K562 (cell line): ENCODE measurements at regions not wholly inside any gene's neighbourhood (a gene's known extent, or its start where the extent isn't known, plus 50 kb on each side); places are given as distances from the start of the nearest gene placed in this dataset.
A peak's percentile ranks its signal among the peaks of the same experiment; 100 is the strongest.

Experiments used
- ARID1B ChIP-seq: fragments of 450-650 bp; IDR thresholded peaks from 2 replicates; pipeline ENCODE4 v1.6.1; 2016; ENCODE audit warnings: antibody characterized with exemption, mild to moderate bottlenecking, inconsistent platforms
- CREM ChIP-seq: IDR thresholded peaks from 2 replicates; pipeline ENCODE4 v1.6.1; 2014; ENCODE audit warnings: antibody characterized with exemption, low read depth
- ETV5 ChIP-seq: sonication (generic); formaldehyde crosslinking; IDR thresholded peaks from 2 replicates; pipeline ENCODE4 v1.4.0; 2020; ENCODE audit warnings: low read depth, mild to moderate bottlenecking, missing genetic modification reagents
- GTF2E2 ChIP-seq: fragments of 200-800 bp; sonication (Bioruptor generic); IDR thresholded peaks from 2 replicates; pipeline ENCODE4 v1.6.1; 2016; ENCODE audit warnings: missing genetic modification characterization, missing compliant biosample characterization
- JUND ChIP-seq, 2 experiments: IDR thresholded peaks; 2 replicates in 1 of 2; 3 replicates in 1 of 2; pipeline ENCODE4 v1.6.1; 2011; ENCODE audit warnings: borderline replicate concordance in 2 of 2, low read depth in 2 of 2, low read length in 2 of 2, improper control_type of control experiment in 1 of 2, missing biosample characterization in 1 of 2, missing genetic modification characterization in 1 of 2, missing genetic modification reagents in 1 of 2
- NCOA1 ChIP-seq: fragments of 450-650 bp; IDR thresholded peaks from 2 replicates; pipeline ENCODE4 v1.6.1; 2016; ENCODE audit warnings: low read depth
- POLR2AphosphoS5 ChIP-seq: IDR thresholded peaks from 2 replicates; pipeline ENCODE4 v1.6.1; 2011; ENCODE audit warnings: mild to moderate bottlenecking, low read depth, low read length, moderate library complexity; ENCODE audit not compliant: control insufficient read depth, insufficient read depth
- ZNF239 ChIP-seq: fragments of 250-450 bp; sonication (Bioruptor Pico); IDR thresholded peaks from 2 replicates; pipeline ENCODE4 v1.4.0; 2020; ENCODE audit warnings: mild to moderate bottlenecking
- TF ChIP-seq, protein P1 (sequence below): fragments of 450-650 bp; IDR thresholded peaks from 2 replicates; pipeline ENCODE4 v1.6.1; 2016; ENCODE audit warnings: mild to moderate bottlenecking, moderate library complexity
- TF ChIP-seq, protein P2 (sequence below): fragments of 450-650 bp; formaldehyde crosslinking; IDR thresholded peaks from 2 replicates; pipeline ENCODE4 v1.4.0; 2022; ENCODE audit warnings: missing genetic modification characterization
- TF ChIP-seq, protein P3 (sequence below): fragments of 250-450 bp; sonication (Bioruptor Pico); IDR thresholded peaks from 2 replicates; pipeline ENCODE4 v1.5.0; 2020; ENCODE audit warnings: mild to moderate bottlenecking, borderline replicate concordance

DNA sequence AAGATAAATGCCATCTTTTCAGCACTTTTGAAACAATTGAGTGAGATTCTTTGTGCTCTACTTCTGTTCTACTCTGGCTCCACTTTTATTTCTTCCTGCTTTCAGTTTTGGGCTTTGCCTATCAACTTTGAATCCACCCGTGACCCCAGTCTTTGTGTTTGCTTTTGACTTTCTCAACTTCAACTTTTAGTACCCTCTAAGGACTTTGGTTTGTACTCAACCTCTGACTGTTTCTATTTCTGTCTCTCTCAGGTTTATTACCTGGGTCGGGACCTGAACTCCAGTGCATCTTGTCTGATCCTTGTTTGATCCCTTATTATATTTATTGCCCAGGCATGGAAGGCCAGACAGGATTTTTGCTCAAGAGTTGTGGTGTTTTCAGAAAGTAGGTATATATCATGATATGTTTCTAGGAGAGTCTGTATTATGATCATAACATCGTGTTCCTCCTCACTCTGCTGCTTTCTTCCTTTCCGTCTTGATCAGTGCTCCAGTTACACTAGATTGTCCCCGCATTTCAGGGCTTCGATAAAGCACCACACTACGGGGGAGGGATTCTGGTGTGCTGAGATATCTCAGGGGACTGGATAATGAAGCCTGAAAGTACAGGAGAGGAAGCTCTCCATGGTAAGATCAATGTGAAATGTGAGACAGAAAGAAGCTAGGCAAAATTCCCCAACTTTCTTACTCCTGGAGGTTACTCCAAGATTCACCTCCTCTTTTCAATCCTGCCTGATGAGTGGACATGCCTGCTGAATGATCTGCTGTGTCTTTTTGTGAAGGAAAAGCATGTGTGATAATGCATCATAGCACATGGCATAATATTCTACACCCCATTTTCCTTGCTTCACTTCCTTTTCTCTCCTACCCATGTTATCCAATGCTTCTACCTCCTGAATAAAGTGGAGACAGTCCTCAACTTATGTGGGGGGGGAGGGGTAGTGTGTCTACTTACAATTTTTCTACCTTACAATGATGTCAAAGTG lies 155.5 kb upstream of the GRIN3A start (continued):
- TF ChIP-seq, protein P1, sequence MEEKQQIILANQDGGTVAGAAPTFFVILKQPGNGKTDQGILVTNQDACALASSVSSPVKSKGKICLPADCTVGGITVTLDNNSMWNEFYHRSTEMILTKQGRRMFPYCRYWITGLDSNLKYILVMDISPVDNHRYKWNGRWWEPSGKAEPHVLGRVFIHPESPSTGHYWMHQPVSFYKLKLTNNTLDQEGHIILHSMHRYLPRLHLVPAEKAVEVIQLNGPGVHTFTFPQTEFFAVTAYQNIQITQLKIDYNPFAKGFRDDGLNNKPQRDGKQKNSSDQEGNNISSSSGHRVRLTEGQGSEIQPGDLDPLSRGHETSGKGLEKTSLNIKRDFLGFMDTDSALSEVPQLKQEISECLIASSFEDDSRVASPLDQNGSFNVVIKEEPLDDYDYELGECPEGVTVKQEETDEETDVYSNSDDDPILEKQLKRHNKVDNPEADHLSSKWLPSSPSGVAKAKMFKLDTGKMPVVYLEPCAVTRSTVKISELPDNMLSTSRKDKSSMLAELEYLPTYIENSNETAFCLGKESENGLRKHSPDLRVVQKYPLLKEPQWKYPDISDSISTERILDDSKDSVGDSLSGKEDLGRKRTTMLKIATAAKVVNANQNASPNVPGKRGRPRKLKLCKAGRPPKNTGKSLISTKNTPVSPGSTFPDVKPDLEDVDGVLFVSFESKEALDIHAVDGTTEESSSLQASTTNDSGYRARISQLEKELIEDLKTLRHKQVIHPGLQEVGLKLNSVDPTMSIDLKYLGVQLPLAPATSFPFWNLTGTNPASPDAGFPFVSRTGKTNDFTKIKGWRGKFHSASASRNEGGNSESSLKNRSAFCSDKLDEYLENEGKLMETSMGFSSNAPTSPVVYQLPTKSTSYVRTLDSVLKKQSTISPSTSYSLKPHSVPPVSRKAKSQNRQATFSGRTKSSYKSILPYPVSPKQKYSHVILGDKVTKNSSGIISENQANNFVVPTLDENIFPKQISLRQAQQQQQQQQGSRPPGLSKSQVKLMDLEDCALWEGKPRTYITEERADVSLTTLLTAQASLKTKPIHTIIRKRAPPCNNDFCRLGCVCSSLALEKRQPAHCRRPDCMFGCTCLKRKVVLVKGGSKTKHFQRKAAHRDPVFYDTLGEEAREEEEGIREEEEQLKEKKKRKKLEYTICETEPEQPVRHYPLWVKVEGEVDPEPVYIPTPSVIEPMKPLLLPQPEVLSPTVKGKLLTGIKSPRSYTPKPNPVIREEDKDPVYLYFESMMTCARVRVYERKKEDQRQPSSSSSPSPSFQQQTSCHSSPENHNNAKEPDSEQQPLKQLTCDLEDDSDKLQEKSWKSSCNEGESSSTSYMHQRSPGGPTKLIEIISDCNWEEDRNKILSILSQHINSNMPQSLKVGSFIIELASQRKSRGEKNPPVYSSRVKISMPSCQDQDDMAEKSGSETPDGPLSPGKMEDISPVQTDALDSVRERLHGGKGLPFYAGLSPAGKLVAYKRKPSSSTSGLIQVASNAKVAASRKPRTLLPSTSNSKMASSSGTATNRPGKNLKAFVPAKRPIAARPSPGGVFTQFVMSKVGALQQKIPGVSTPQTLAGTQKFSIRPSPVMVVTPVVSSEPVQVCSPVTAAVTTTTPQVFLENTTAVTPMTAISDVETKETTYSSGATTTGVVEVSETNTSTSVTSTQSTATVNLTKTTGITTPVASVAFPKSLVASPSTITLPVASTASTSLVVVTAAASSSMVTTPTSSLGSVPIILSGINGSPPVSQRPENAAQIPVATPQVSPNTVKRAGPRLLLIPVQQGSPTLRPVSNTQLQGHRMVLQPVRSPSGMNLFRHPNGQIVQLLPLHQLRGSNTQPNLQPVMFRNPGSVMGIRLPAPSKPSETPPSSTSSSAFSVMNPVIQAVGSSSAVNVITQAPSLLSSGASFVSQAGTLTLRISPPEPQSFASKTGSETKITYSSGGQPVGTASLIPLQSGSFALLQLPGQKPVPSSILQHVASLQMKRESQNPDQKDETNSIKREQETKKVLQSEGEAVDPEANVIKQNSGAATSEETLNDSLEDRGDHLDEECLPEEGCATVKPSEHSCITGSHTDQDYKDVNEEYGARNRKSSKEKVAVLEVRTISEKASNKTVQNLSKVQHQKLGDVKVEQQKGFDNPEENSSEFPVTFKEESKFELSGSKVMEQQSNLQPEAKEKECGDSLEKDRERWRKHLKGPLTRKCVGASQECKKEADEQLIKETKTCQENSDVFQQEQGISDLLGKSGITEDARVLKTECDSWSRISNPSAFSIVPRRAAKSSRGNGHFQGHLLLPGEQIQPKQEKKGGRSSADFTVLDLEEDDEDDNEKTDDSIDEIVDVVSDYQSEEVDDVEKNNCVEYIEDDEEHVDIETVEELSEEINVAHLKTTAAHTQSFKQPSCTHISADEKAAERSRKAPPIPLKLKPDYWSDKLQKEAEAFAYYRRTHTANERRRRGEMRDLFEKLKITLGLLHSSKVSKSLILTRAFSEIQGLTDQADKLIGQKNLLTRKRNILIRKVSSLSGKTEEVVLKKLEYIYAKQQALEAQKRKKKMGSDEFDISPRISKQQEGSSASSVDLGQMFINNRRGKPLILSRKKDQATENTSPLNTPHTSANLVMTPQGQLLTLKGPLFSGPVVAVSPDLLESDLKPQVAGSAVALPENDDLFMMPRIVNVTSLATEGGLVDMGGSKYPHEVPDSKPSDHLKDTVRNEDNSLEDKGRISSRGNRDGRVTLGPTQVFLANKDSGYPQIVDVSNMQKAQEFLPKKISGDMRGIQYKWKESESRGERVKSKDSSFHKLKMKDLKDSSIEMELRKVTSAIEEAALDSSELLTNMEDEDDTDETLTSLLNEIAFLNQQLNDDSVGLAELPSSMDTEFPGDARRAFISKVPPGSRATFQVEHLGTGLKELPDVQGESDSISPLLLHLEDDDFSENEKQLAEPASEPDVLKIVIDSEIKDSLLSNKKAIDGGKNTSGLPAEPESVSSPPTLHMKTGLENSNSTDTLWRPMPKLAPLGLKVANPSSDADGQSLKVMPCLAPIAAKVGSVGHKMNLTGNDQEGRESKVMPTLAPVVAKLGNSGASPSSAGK = peak; percentile 96
- TF ChIP-seq, protein P2, sequence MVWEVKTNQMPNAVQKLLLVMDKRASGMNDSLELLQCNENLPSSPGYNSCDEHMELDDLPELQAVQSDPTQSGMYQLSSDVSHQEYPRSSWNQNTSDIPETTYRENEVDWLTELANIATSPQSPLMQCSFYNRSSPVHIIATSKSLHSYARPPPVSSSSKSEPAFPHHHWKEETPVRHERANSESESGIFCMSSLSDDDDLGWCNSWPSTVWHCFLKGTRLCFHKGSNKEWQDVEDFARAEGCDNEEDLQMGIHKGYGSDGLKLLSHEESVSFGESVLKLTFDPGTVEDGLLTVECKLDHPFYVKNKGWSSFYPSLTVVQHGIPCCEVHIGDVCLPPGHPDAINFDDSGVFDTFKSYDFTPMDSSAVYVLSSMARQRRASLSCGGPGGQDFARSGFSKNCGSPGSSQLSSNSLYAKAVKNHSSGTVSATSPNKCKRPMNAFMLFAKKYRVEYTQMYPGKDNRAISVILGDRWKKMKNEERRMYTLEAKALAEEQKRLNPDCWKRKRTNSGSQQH (CRISPR knock-in tag) = no peak
- TF ChIP-seq, protein P3, sequence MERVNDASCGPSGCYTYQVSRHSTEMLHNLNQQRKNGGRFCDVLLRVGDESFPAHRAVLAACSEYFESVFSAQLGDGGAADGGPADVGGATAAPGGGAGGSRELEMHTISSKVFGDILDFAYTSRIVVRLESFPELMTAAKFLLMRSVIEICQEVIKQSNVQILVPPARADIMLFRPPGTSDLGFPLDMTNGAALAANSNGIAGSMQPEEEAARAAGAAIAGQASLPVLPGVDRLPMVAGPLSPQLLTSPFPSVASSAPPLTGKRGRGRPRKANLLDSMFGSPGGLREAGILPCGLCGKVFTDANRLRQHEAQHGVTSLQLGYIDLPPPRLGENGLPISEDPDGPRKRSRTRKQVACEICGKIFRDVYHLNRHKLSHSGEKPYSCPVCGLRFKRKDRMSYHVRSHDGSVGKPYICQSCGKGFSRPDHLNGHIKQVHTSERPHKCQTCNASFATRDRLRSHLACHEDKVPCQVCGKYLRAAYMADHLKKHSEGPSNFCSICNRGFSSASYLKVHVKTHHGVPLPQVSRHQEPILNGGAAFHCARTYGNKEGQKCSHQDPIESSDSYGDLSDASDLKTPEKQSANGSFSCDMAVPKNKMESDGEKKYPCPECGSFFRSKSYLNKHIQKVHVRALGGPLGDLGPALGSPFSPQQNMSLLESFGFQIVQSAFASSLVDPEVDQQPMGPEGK (CRISPR knock-in tag) = no peak
- peak; percentile 76 for TF ChIP-seq POLR2AphosphoS5
- 0 out of 2 replicates have a peak, but pooled peaks have one; percentile 45 for TF ChIP-seq JUND (IDR thresholded peaks at IDR 0.05; ENCODE audit: borderline replicate concordance, low read depth, low read length)
- TF ChIP-seq JUND (tag; IDR thresholded peaks at IDR 0.05; ENCODE audit: borderline replicate concordance, low read depth, low read length) = no peak
- 0 out of 2 replicates have a peak, but pooled peaks have one; percentile 12 for TF ChIP-seq NCOA1
- no peak for TF ChIP-seq ZNF239
- peak; percentile 27; the same call in 1 of the 2 replicates for TF ChIP-seq CREM
- TF ChIP-seq GTF2E2 = peak; percentile 4; the same call in 1 of the 2 replicates
- TF ChIP-seq ARID1B = peak; percentile 93
- TF ChIP-seq ETV5 (CRISPR knock-in tag) = no peak
